Liver (tissue), 8 donors: ENCODE measurements at regions not wholly inside any gene's neighbourhood (a gene's known extent, or its start where the extent isn't known, plus 50 kb on each side); places are given as distances from the start of the nearest gene placed in this dataset.

Experiments used
- DNase-seq: peaks from one replicate; pipeline ENCODE4 v3.0.0-alpha.2; 2017; ENCODE audit warnings: low spot score
- H3K27ac ChIP-seq, 2 donors: one replicate each; pipeline ENCODE4 v1.7.0; 2013; ENCODE audit warnings: inconsistent platforms in 2 of 2, low read length in 2 of 2, control low read depth in 1 of 2, low read depth in 1 of 2, mild to moderate bottlenecking in 1 of 2
- H3K27me3 ChIP-seq, 4 donors: one replicate each; pipeline versions ENCODE4 v1.6.1 to v1.7.0; 2013; ENCODE audit warnings: low read length in 3 of 4, inconsistent platforms in 1 of 4, mild to moderate bottlenecking in 1 of 4, moderate library complexity in 1 of 4; ENCODE audit not compliant: control insufficient read depth in 4 of 4, insufficient read depth in 4 of 4
- H3K36me3 ChIP-seq, 4 donors: one replicate each; pipeline versions ENCODE4 v1.6.1 to v1.7.0; 2013; ENCODE audit warnings: low read length in 3 of 4, mild to moderate bottlenecking in 3 of 4, low read depth in 1 of 4, moderate library complexity in 1 of 4; ENCODE audit not compliant: control insufficient read depth in 4 of 4, insufficient read depth in 3 of 4
- H3K4me1 ChIP-seq, 4 donors: one replicate each; pipeline versions ENCODE4 v1.6.1 to v1.7.0; 2013; ENCODE audit warnings: low read length in 3 of 4, mild to moderate bottlenecking in 3 of 4, moderate library complexity in 1 of 4; ENCODE audit not compliant: control insufficient read depth in 4 of 4, insufficient read depth in 4 of 4
- H3K4me3 ChIP-seq, 3 donors: one replicate each; pipeline versions ENCODE4 v1.6.1 to v1.7.0; 2013; ENCODE audit warnings: low read length in 3 of 3, control low read depth in 1 of 3, low read depth in 1 of 3, mild to moderate bottlenecking in 1 of 3
- H3K9ac ChIP-seq, 2 donors: one replicate each; pipeline ENCODE4 v1.7.0; 2013; ENCODE audit warnings: low read length in 2 of 2, mild to moderate bottlenecking in 2 of 2, moderate library complexity in 2 of 2, control low read depth in 1 of 2, low read depth in 1 of 2
- H3K9me3 ChIP-seq, 4 donors: one replicate each; pipeline versions ENCODE4 v1.6.1 to v1.7.0; 2013; ENCODE audit warnings: low read length in 3 of 4; ENCODE audit not compliant: control insufficient read depth in 4 of 4
- EGR1 ChIP-seq, 2 donors: IDR thresholded peaks; 2 replicates each; pipeline ENCODE4 v1.6.1; 2016 to 2018; ENCODE audit warnings: antibody characterized with exemption in 2 of 2, low read depth in 2 of 2
- FOXA1 ChIP-seq: IDR thresholded peaks from 2 replicates; pipeline ENCODE4 v1.6.1; 2016; ENCODE audit warnings: antibody characterized with exemption
- FOXA2 ChIP-seq: IDR thresholded peaks from 2 replicates; pipeline ENCODE4 v1.6.1; 2016; ENCODE audit warnings: antibody characterized with exemption
- GABPA ChIP-seq, 2 donors: IDR thresholded peaks in 1 of 2; conservative IDR thresholded peaks in 1 of 2; 2 replicates each; pipeline ENCODE4 v1.6.1; 2016; ENCODE audit warnings: antibody characterized with exemption in 2 of 2, mild to moderate bottlenecking in 1 of 2, moderate library complexity in 1 of 2
- HNF4A ChIP-seq, 2 donors: conservative IDR thresholded peaks; 2 replicates each; pipeline ENCODE4 v1.6.1; 2016; ENCODE audit warnings: antibody characterized with exemption in 2 of 2, mild to moderate bottlenecking in 2 of 2
- HNF4G ChIP-seq: IDR thresholded peaks from 2 replicates; pipeline ENCODE4 v1.6.1; 2016; ENCODE audit warnings: antibody characterized with exemption
- JUND ChIP-seq, 2 donors: IDR thresholded peaks; 2 replicates each; pipeline ENCODE4 v1.6.1; 2016; ENCODE audit warnings: antibody characterized with exemption in 2 of 2
- MAX ChIP-seq: IDR thresholded peaks from 2 replicates; pipeline ENCODE4 v1.6.1; 2016; ENCODE audit warnings: antibody characterized with exemption
- NR2F2 ChIP-seq: IDR thresholded peaks from 2 replicates; pipeline ENCODE4 v1.6.1; 2016; ENCODE audit warnings: antibody characterized with exemption
- RAD21 ChIP-seq, 2 donors: IDR thresholded peaks; 2 replicates each; pipeline ENCODE4 v1.6.1; 2016; ENCODE audit warnings: antibody characterized with exemption in 2 of 2, mild to moderate bottlenecking in 2 of 2
- REST ChIP-seq: IDR thresholded peaks from 2 replicates; pipeline ENCODE4 v1.6.1; 2016; ENCODE audit warnings: antibody characterized with exemption, mild to moderate bottlenecking
- RXRA ChIP-seq, 2 donors: IDR thresholded peaks; 2 replicates each; pipeline ENCODE4 v1.6.1; 2017 to 2018; ENCODE audit warnings: antibody characterized with exemption in 2 of 2, mild to moderate bottlenecking in 1 of 2
- SP1 ChIP-seq: IDR thresholded peaks from 2 replicates; pipeline ENCODE4 v1.6.1; 2018; ENCODE audit warnings: antibody characterized with exemption, mild to moderate bottlenecking
- TAF1 ChIP-seq: conservative IDR thresholded peaks from 2 replicates; pipeline ENCODE4 v1.6.1; 2016; ENCODE audit warnings: antibody characterized with exemption, mild to moderate bottlenecking
- YY1 ChIP-seq: IDR thresholded peaks from 2 replicates; pipeline ENCODE4 v1.6.1; 2016; ENCODE audit warnings: antibody characterized with exemption, mild to moderate bottlenecking
- WGBS: extraction: QIAGEN DNeasy Blood & Tissue Kit; methylation state at CpG from one replicate; pipeline ENCODE4 v1.1.7; 2013; 5-methylcytosine and 5-hydroxymethylcytosine counted together
- TF ChIP-seq, protein P1 (sequence below): fragments of 150-350 bp; IDR thresholded peaks from 2 replicates; pipeline ENCODE4 v1.5.1; 2017; ENCODE audit warnings: improper control_type of control experiment, low read depth, low read length; ENCODE audit not compliant: missing input control
- TF ChIP-seq, protein P2 (sequence below): IDR thresholded peaks from 2 replicates; pipeline ENCODE4 v1.6.1; 2016; ENCODE audit warnings: antibody characterized with exemption
- TF ChIP-seq, protein P3 (sequence below): IDR thresholded peaks from 2 replicates; pipeline ENCODE4 v1.6.1; 2016; ENCODE audit warnings: antibody characterized with exemption
- donor health status: healthy.
- donor health status: healthy.
- donor health status: healthy.
- donor health status: healthy.
- donor health status: healthy.

DNA sequence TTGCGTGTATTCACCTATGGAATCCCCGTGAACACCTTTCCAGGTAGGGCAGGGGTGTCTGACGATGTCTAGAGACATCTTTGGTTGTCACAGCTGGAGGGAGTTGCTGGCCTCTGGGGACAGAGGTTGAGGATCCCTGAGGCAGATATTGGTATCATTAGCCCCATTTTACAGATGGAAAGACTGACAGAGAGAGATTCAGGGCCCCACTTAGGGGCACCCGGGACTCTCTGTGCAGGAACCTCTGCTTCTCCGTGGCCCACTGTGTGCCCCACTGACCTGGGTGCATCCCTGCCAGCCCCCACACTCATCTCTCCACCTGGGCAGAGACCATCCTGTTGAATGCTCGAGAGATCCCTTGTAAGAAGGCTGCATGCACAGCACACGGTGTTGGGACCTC, 111.2 kb downstream of the EDN3 start:
- DNase-seq, result no peak
- TF ChIP-seq MAX (no peak), JUND (IDR thresholded peaks at IDR 0.05) (no peak), TAF1 (no peak), FOXA1 (no peak), HNF4G (no peak), REST (no peak), YY1 (no peak), SP1 (no peak), NR2F2 (no peak), GABPA (IDR thresholded peaks at IDR 0.05 in 1 of 2, conservative IDR thresholded peaks at IDR 0.05 in 1 of 2) (no peak), EGR1 (IDR thresholded peaks at IDR 0.05; ENCODE audit: low read depth in 2 of 2) (no peak)
- TF ChIP-seq, protein P1, sequence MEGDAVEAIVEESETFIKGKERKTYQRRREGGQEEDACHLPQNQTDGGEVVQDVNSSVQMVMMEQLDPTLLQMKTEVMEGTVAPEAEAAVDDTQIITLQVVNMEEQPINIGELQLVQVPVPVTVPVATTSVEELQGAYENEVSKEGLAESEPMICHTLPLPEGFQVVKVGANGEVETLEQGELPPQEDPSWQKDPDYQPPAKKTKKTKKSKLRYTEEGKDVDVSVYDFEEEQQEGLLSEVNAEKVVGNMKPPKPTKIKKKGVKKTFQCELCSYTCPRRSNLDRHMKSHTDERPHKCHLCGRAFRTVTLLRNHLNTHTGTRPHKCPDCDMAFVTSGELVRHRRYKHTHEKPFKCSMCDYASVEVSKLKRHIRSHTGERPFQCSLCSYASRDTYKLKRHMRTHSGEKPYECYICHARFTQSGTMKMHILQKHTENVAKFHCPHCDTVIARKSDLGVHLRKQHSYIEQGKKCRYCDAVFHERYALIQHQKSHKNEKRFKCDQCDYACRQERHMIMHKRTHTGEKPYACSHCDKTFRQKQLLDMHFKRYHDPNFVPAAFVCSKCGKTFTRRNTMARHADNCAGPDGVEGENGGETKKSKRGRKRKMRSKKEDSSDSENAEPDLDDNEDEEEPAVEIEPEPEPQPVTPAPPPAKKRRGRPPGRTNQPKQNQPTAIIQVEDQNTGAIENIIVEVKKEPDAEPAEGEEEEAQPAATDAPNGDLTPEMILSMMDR, result no peak
- TF ChIP-seq, protein P2, sequence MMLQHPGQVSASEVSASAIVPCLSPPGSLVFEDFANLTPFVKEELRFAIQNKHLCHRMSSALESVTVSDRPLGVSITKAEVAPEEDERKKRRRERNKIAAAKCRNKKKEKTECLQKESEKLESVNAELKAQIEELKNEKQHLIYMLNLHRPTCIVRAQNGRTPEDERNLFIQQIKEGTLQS, result no peak
- TF ChIP-seq, protein P3, sequence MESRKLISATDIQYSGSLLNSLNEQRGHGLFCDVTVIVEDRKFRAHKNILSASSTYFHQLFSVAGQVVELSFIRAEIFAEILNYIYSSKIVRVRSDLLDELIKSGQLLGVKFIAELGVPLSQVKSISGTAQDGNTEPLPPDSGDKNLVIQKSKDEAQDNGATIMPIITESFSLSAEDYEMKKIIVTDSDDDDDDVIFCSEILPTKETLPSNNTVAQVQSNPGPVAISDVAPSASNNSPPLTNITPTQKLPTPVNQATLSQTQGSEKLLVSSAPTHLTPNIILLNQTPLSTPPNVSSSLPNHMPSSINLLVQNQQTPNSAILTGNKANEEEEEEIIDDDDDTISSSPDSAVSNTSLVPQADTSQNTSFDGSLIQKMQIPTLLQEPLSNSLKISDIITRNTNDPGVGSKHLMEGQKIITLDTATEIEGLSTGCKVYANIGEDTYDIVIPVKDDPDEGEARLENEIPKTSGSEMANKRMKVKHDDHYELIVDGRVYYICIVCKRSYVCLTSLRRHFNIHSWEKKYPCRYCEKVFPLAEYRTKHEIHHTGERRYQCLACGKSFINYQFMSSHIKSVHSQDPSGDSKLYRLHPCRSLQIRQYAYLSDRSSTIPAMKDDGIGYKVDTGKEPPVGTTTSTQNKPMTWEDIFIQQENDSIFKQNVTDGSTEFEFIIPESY, result no peak
- 74% methylated on average over 7 of the region's 7 CpGs for WGBS
- no peaks in the 10 kb centered on the region for H3K4me1 ChIP-seq
- no peaks in the 10 kb centered on the region for H3K36me3 ChIP-seq
- peaks cover 0 to 9% (median 1%) of the 10 kb centered on the region in 4 donors for H3K27me3 ChIP-seq
- no peak overlapping the region for H3K9ac ChIP-seq
- H3K27ac ChIP-seq, result no peak overlapping the region
- no peak overlapping the region for H3K4me3 ChIP-seq
- no peaks in the 10 kb centered on the region for H3K9me3 ChIP-seq

DNA sequence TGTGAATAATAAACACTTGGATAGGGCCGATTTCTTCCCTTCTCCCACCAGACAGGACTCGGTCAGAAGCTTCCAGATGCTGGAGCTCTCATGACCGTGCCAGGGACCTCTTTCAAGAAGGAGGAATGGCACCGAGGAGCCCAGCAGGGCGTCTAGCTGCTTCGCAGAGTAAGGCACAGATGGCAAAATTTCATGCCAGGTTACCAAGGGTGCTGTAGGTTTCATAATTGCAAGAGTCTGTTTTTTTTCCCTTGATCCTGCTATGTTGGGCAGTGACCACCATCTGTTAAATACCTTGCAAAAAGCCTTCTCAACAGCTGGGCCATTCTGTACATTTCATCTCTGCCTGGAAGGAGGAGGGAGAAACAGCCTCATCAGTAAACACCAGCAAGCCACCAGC, 111.8 kb downstream of the EDN3 start:
- H3K4me1 ChIP-seq, result no peaks in the 10 kb centered on the region
- no peak overlapping the region for H3K4me3 ChIP-seq
- H3K36me3 ChIP-seq, result no peaks in the 10 kb centered on the region
- 79% methylated on average over 6 of the region's 6 CpGs for WGBS
- no peak overlapping the region for H3K9ac ChIP-seq
- no peak overlapping the region for H3K27ac ChIP-seq
- no peak for DNase-seq
- peaks cover 0 to 8% (median 1%) of the 10 kb centered on the region in 4 donors for H3K27me3 ChIP-seq
- no peaks in the 10 kb centered on the region for H3K9me3 ChIP-seq
- TF ChIP-seq, protein P2, result no peak
- TF ChIP-seq RAD21 (IDR thresholded peaks at IDR 0.05) (no peak), RXRA (IDR thresholded peaks at IDR 0.05) (no peak), EGR1 (IDR thresholded peaks at IDR 0.05; ENCODE audit: low read depth in 2 of 2) (no peak), HNF4A (conservative IDR thresholded peaks at IDR 0.05) (no peak), NR2F2 (no peak), GABPA (IDR thresholded peaks at IDR 0.05 in 1 of 2, conservative IDR thresholded peaks at IDR 0.05 in 1 of 2) (no peak), YY1 (no peak), FOXA1 (no peak), HNF4G (no peak), FOXA2 (no peak), MAX (no peak)
- TF ChIP-seq, protein P1, result no peak
- TF ChIP-seq, protein P3, result no peak
